Suprapubic skin (tissue), 4 donors: ENCODE measurements at regions not wholly inside any gene's neighbourhood (a gene's known extent, or its start where the extent isn't known, plus 50 kb on each side); places are given as distances from the start of the nearest gene placed in this dataset.

Source experiments
- CTCF ChIP-seq, 2 donors: fragments of 200-600 bp in 1 of 2; fragments of 450-650 bp in 1 of 2; sonication (generic) in 1 of 2; IDR thresholded peaks; one replicate each; pipeline ENCODE4 v1.5.1; 2016 to 2019; ENCODE audit warnings: antibody characterized with exemption in 2 of 2, mild to moderate bottlenecking in 1 of 2, moderate library complexity in 1 of 2
- POLR2A ChIP-seq, 2 donors: fragments of 450-650 bp; IDR thresholded peaks; one replicate each; pipeline ENCODE4 v1.6.1; 2017; ENCODE audit warnings: antibody characterized with exemption in 2 of 2, mild to moderate bottlenecking in 2 of 2, moderate library complexity in 2 of 2
- POLR2AphosphoS5 ChIP-seq, 3 donors: sonication (generic); formaldehyde crosslinking; IDR thresholded peaks; one replicate each; pipeline ENCODE4 v1.6.1; 2017; ENCODE audit warnings: antibody characterized with exemption in 3 of 3

- no peak for TF ChIP-seq CTCF (IDR thresholded peaks at IDR 0.05)
- TF ChIP-seq POLR2AphosphoS5 (IDR thresholded peaks at IDR 0.05) = no peak
- no peak for TF ChIP-seq POLR2A (IDR thresholded peaks at IDR 0.05)
These were observed 124.3 kb downstream of the TLR4 start for GRCh38 chr9:117828466-117828865.
